Esophagus squamous epithelium (tissue), 5 donors: ENCODE measurements at regions not wholly inside any gene's neighbourhood (a gene's known extent, or its start where the extent isn't known, plus 50 kb on each side); places are given as distances from the start of the nearest gene placed in this dataset.

Source experiments
- DNase-seq: peaks from one replicate; lab custom pipeline; 2025; lab: John Stamatoyannopoulos, UW
- H3K27ac ChIP-seq, 4 donors: fragments of 200-600 bp; sonication (generic); one replicate each; pipeline ENCODE4 v1.5.1; 2016 to 2019; ENCODE audit warnings: mild to moderate bottlenecking in 1 of 4
- H3K27me3 ChIP-seq, 4 donors: fragments of 200-600 bp; sonication (generic); 1 replicate in 3 of 4; 2 replicates in 1 of 4; pipeline versions ENCODE4 v1.5.1 to v1.6.0; 2017 to 2021; ENCODE audit warnings: antibody characterized with exemption in 1 of 4
- H3K36me3 ChIP-seq, 3 donors: fragments of 200-600 bp; sonication (generic); one replicate each; pipeline ENCODE4 v1.5.1; 2016 to 2019
- H3K4me1 ChIP-seq, 3 donors: fragments of 200-600 bp; sonication (generic); one replicate each; pipeline ENCODE4 v1.5.1; 2017 to 2019
- H3K4me3 ChIP-seq, 4 donors: fragments of 200-600 bp; sonication (generic); 1 replicate in 3 of 4; 2 replicates in 1 of 4; pipeline ENCODE4 v1.5.1; 2016 to 2019; ENCODE audit warnings: mild to moderate bottlenecking in 2 of 4, moderate library complexity in 1 of 4
- H3K9me3 ChIP-seq, 3 donors: fragments of 200-600 bp; sonication (generic); one replicate each; pipeline ENCODE4 v1.5.1; 2016 to 2019
- POLR2A ChIP-seq, 4 donors: fragments of 450-650 bp; IDR thresholded peaks; one replicate each; pipeline ENCODE4 v1.6.1; 2017; ENCODE audit warnings: antibody characterized with exemption in 4 of 4, mild to moderate bottlenecking in 4 of 4, moderate library complexity in 3 of 4
- WGBS, 2 donors: methylation state at CpG; one replicate each; pipeline ENCODE4 v1.1.5; 2018; 5-methylcytosine and 5-hydroxymethylcytosine counted together
- intact Hi-C: fragments of 100-400 bp; cut with DNase I; formaldehyde crosslinking; loops from one replicate; pipeline ENCODE4 v1.15.0; 2022
- TF ChIP-seq, protein P1 (sequence below), 6 experiments: fragments of 450-650 bp in 4 of 6; fragments of 200-600 bp in 2 of 6; sonication (generic) in 2 of 6; IDR thresholded peaks; one replicate each; pipeline ENCODE4 v1.5.1; 2016 to 2019; ENCODE audit warnings: antibody characterized with exemption in 6 of 6, mild to moderate bottlenecking in 4 of 6, moderate library complexity in 4 of 6
- donor health status: DM: yes; HTN: yes; CAD: no.

DNA sequence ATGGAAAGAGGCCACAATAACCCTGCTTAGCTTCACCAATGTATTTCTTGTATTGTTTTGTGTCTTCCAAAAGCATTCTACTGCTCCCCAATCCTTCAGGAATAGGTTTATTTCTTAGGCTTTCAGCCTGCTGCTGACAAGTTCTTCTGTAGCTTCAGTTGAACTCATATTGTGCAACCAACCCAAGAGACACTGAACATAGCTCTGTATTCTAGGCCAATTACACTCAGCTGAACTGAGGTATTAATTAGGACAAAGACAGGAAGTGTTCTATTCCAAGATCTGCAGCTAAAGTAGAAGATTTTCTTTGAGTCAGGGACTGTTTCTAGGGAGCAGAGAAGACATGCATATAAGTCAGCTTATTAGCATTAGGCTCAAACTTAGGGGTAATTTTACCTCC is 151.8 kb downstream of the LHFPL1 start:
- TF ChIP-seq, protein P1, sequence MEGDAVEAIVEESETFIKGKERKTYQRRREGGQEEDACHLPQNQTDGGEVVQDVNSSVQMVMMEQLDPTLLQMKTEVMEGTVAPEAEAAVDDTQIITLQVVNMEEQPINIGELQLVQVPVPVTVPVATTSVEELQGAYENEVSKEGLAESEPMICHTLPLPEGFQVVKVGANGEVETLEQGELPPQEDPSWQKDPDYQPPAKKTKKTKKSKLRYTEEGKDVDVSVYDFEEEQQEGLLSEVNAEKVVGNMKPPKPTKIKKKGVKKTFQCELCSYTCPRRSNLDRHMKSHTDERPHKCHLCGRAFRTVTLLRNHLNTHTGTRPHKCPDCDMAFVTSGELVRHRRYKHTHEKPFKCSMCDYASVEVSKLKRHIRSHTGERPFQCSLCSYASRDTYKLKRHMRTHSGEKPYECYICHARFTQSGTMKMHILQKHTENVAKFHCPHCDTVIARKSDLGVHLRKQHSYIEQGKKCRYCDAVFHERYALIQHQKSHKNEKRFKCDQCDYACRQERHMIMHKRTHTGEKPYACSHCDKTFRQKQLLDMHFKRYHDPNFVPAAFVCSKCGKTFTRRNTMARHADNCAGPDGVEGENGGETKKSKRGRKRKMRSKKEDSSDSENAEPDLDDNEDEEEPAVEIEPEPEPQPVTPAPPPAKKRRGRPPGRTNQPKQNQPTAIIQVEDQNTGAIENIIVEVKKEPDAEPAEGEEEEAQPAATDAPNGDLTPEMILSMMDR (IDR thresholded peaks at IDR 0.05), result no peak
- Histone ChIP-seq H3K27ac (no peak overlapping the region), H3K4me3 (no peak overlapping the region), H3K4me1 (no peaks in the 10 kb centered on the region), H3K36me3 (no peaks in the 10 kb centered on the region), H3K9me3 (no peaks in the 10 kb centered on the region), H3K27me3 (no peaks in the 10 kb centered on the region)
- DNase-seq, result no peak
- intact Hi-C loops, result no loop called here

DNA sequence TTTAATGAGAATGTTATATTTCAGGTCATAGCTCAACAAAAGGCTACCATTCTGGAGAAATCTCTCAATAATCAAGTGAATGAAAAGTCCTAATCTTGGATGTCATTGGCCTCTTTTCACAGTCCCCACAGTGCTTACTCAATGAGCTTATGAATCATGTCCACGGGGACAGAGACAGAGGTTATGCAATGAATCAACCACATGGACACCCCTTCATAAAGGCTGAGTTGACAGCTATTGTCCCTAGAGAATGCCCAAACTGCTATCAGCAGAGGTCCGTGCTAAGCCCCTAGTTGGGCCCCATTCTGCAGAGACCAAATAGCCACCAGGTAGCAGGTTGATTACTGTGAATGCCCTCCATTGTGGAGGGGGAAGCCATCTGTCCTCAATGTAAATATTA is 158.1 kb downstream of the LHFPL1 start:
- Histone ChIP-seq H3K4me1 (no peaks in the 10 kb centered on the region), H3K27me3 (no peaks in the 10 kb centered on the region), H3K9me3 (no peaks in the 10 kb centered on the region), H3K27ac (no peak overlapping the region), H3K4me3 (no peak overlapping the region), H3K36me3 (no peaks in the 10 kb centered on the region)
- DNase-seq, result no peak
- intact Hi-C loops, result no loop called here
- 71% methylated on average over 1 to 2 of the region's 2 CpGs for WGBS, 2 donors
- no peak for TF ChIP-seq POLR2A (IDR thresholded peaks at IDR 0.05)
- TF ChIP-seq, protein P1 (IDR thresholded peaks at IDR 0.05), result no peak

DNA sequence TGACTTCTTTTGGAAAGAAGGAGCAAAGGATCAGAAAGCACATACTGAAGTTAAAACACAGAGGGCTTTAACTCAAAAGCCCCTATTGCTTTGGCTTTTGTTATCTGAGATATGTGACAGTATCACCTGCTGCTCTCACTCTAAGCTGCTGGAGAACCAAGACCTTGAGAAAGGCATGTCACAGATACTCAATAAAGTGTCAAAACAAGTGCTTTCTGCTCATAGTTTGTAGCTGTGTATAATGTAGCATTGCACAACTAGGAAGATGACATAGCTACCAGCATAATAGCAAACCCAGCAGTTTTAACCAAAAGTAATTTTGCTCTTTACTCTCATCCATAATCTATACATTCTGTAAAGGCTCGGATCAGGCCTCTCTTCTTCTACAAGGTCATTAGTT is 159.6 kb downstream of the LHFPL1 start:
- TF ChIP-seq, protein P1 (IDR thresholded peaks at IDR 0.05), result no peak
- no peak for TF ChIP-seq POLR2A (IDR thresholded peaks at IDR 0.05)
- no peak for DNase-seq
- Histone ChIP-seq H3K27me3 (no peaks in the 10 kb centered on the region), H3K27ac (no peak overlapping the region), H3K4me3 (no peak overlapping the region), H3K4me1 (no peaks in the 10 kb centered on the region), H3K36me3 (no peaks in the 10 kb centered on the region), H3K9me3 (no peaks in the 10 kb centered on the region)
- intact Hi-C loops, result no loop called here
- WGBS, 2 donors, result 54 to 60% methylated on average over 1 of the region's 1 CpG

DNA sequence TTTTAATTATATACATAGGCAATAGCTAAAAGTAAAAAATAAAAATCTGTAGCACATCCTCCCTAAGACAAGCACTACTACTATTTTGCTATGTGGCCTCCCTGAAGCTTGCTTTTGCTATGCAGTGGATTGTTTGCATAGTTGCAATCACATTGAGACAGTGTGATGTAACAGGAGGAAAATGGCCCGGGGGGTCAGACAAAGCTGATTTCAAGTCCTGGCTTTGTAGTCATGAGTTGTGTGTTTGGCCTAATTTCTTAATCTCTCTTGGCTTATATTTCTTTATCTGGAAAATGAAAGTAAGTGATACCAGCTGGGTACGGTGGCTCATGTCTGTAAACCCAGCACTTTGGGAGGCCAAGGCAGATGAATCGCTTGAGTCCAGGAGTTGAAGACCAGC is 166.6 kb downstream of the LHFPL1 start:
- WGBS, 2 donors, result 44 to 74% methylated on average over 1 to 3 of the region's 3 CpGs
- intact Hi-C loops, result no loop called here

DNA sequence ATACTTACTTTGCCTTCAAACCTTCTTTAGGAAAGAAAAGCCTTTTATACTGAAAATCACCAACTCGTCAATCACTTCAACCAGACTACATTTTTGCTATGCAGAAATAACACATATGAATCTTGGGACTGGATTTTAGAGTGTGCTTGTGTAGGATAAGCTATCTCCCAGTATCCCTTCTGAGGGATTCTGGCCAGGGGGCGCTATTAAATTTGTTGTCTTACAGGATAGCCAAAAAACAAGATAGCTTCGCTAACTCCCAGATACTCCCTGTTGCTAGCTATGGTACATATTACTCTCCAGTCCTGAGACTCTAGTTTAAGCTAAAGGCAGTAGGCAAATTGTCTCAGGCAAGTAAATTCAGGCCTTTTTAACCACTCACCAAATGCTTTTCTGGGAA is 167.2 kb downstream of the LHFPL1 start:
- no peak for TF ChIP-seq POLR2A (IDR thresholded peaks at IDR 0.05)
- TF ChIP-seq, protein P1 (IDR thresholded peaks at IDR 0.05), result no peak
- H3K4me3 ChIP-seq, result no peak overlapping the region
- no peak overlapping the region for H3K27ac ChIP-seq
- no peaks in the 10 kb centered on the region for H3K36me3 ChIP-seq
- intact Hi-C loops, result no loop called here
- WGBS, 2 donors, result 61 to 74% methylated on average over 3 of the region's 3 CpGs
- DNase-seq, result no peak
- no peaks in the 10 kb centered on the region for H3K4me1 ChIP-seq
- H3K9me3 ChIP-seq, result no peaks in the 10 kb centered on the region
- H3K27me3 ChIP-seq, result no peaks in the 10 kb centered on the region

More for the DNA sequence above, 166.6 kb downstream of the LHFPL1 start:
- no peaks in the 10 kb centered on the region for H3K36me3 ChIP-seq
- no peak overlapping the region for H3K4me3 ChIP-seq
- no peaks in the 10 kb centered on the region for H3K9me3 ChIP-seq
- H3K27ac ChIP-seq, result no peak overlapping the region
- TF ChIP-seq POLR2A (IDR thresholded peaks at IDR 0.05), result no peak
- TF ChIP-seq, protein P1 (IDR thresholded peaks at IDR 0.05), result no peak
- no peaks in the 10 kb centered on the region for H3K27me3 ChIP-seq
- H3K4me1 ChIP-seq, result no peaks in the 10 kb centered on the region
- no peak for DNase-seq
